ENCODE measurements at regions not wholly inside any gene's neighbourhood (a gene's known extent, or its start where the extent isn't known, plus 50 kb on each side); places are given as distances from the start of the nearest gene placed in this dataset.
"Not testable (repeated sequence)": the region's sequence is repeated elsewhere in the genome, so short reads cannot be mapped to it uniquely, and the experiment has no call there.

DNA sequence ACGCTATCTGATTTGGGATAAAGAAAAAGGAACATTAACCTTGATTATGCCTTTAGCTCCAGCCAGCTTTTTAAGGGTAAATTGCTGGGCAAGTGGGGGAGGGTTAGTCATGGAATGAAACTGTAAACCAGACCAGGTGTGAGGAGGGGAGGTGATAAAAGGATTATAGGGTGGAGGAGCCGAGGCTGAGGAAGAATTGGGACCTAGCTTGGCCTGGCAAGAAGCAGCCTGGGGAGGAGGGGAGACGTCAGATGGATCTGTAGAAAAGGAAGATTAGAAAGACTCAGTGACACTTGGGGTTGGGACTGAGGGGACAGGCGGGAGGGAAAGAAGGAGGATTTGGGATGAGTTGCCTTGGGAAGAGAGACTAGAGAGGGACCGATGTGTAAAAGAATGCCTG, 590.8 kb upstream of the MDGA2 start:
- DNase-seq (ENCODE audit: low spot score): not testable (repeated sequence)

DNA sequence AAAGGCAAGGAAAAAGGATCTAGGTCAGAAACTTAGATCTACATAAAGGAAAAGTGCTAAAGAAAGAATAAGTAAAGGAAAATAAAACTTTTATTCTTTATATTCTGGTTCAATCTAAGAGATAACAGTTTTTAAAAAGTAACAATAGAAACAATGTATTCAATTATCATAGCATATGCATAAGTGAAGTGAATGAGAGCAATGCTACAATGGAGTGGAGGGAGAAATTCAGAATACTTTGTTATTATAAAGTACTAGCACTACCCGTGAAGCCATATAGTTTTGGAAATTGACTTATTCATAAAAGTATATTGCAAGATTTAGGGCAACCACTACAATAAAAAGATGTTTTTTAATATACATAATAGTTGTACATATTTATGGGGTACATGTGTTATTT, 586.0 kb upstream of the MDGA2 start:
- DNase-seq (ENCODE audit: low spot score): no peak

DNA sequence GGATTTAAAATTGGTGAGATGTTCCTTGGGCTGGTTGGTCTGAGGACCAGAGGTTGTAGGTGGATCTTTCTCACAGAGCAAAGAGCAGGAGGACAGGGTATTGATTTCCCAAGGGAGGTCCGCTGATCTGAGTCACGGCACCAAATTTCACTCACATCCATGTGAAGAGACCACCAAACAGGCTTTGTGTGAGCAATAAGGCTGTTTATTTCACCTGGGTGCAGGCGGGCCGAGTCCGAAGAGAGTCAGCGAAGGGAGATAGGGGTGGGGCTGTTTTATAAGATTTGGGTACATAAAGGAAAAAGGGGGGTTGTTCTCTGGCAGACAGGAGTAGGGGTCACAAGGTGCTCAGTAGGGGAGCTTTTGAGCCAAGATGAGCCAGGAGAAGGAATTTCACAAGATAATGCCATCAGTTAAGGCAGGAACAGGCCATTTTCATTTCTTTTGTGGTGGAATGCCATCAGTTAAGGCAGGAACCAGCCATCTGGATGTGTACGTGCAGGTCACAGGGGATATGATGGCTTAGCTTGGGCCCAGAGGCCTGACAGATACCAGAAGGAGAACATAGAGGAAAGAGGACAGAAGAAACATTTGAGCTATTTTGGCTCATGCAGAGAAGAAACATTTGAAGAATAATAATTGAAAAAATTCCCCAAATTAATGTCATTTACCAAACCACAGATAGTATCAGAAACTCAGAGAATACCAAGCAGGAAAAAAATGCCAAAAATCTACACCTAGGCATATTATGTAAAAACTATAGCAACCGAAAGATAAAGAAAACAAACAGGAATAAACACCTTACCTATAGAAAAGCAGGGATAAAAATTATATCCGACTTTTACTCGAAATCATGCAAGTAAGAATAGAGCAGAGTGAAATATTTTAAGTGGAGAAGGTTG, 585.2 kb upstream of the MDGA2 start:
- not testable (repeated sequence) for DNase-seq (ENCODE audit: low spot score)

GRCh38 chr14:48259876-48260275, 584.5 kb upstream of the MDGA2 start:
- not testable (repeated sequence) for DNase-seq (ENCODE audit: low spot score)

GRCh38 chr14:48259232-48259631, 583.8 kb upstream of the MDGA2 start:
- DNase-seq (ENCODE audit: low spot score): not testable (repeated sequence)

DNA sequence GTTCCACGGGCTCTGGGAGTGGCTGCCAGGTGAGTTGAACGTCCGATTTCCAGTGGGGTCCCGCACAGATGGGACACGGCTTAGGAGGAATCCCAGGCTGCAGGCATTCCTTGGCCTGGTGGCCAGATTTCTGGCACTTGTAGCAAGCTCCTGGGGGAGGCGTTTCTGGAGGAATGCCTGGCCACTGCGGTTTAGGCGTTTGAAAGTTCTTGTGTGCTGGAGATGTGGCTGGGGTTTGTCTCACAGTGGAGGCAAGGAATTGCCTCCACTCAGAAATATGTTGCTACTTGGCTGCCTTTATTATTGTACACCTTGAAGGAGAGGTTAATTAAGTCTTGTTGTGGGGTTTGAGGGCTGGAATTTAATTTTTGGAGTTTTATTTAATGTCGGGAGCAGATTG, 583.3 kb upstream of the MDGA2 start:
- DNase-seq (ENCODE audit: low spot score): not testable (repeated sequence)

GRCh38 chr14:48253020-48253419, 577.6 kb upstream of the MDGA2 start:
- DNase-seq (ENCODE audit: low spot score): no peak

GRCh38 chr14:48251290-48251689, 575.9 kb upstream of the MDGA2 start:
- no peak for DNase-seq (ENCODE audit: low spot score)

DNA sequence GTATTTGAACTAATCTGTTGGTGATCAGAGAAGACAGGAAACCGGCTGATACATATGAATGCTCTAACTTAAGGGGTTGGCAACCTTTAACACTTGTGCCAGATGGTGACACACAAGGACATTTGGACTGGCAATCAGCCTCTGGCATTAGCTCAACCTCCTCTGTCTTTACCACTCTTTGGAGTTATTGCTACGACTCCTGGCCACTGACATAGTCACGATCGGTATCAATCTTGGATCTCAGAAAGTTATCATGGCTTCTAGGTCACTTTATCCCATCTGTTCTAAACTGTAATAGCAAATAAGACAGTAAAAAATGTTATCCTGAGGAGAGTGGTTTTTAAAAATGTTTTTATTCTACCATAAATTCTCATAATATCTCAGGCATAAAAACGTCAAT, 575.2 kb upstream of the MDGA2 start:
- DNase-seq (ENCODE audit: low spot score): no peak

GRCh38 chr14:48247977-48248376, 572.6 kb upstream of the MDGA2 start:
- DNase-seq (ENCODE audit: low spot score): no peak

GRCh38 chr14:48243900-48244299, 568.5 kb upstream of the MDGA2 start:
- no peak for DNase-seq (ENCODE audit: low spot score)

GRCh38 chr14:48229091-48229490, 553.7 kb upstream of the MDGA2 start:
- peak; percentile 3 for DNase-seq (ENCODE audit: low spot score)

DNA sequence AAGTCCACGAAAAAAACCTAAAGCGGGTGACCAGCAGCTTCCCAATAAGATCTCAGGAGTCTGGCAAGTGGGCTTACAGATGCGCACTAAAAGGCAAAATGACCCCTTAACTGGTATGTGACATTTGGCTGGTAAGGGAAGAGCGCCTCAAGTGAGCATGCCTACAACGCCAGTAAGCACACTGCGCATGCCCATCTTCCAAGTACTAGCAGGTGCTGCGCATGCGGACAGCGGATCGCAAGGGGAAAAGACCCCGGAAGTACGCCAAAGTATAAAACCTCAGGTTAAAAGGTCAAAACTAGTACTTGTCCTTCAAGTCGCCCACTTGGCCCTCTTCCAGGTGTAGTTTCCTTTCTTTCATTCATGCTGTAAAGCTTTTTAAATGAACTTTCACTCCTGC, 518.5 kb upstream of the MDGA2 start:
- DNase-seq (ENCODE audit: low spot score): no peak

DNA sequence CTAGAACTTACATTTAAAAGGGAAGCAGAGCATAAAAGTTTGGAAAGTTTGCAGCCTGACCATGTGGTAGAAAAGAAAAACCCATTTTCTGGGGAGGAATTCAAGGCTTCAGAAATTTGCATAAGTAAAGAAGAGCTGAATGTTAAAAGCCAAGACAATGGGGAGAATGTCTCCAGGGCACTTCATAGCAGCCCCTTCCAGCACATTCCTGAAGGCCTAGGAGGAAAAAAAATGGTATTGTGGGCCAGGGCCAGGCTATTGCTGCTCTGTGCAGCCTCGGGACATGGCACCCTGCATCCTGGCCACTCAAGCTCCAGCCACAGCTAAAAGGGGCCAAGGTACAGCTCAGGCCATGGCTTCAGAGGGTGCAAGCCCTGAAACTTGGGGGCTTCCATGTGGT, 474.2 kb upstream of the MDGA2 start:
- DNase-seq (ENCODE audit: low spot score): not testable (repeated sequence)

GRCh38 chr14:48140804-48141203, 465.4 kb upstream of the MDGA2 start:
- DNase-seq (ENCODE audit: low spot score): no peak

- DNase-seq (ENCODE audit: low spot score): no peak
Observed at GRCh38 chr14:48129472-48129871, 454.1 kb upstream of the MDGA2 start.

DNA sequence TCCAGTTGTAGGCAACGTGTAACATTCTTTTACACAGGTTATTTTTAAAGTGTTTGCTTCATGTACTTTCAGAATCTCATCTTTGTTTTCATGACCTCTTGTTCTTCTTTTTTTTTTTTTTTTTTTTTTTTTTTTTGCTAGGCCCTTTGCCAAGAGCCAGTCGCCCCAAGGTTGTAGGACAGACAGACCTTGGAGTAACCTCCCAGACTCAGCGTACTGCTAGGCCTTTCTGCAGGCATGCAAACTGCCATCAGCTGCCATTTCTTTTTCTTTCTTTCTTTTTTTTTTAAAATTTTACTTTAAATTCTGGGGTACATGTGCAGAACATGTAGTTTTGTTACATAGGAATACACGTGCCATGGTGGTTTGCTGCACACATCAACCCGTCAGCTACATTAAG, 452.3 kb upstream of the MDGA2 start:
- DNase-seq (ENCODE audit: low spot score): no peak

GRCh38 chr14:48125654-48126053, 450.2 kb upstream of the MDGA2 start:
- DNase-seq (ENCODE audit: low spot score): no peak

GRCh38 chr14:48113713-48114112, 438.3 kb upstream of the MDGA2 start:
- no peak for DNase-seq (ENCODE audit: low spot score)

DNA sequence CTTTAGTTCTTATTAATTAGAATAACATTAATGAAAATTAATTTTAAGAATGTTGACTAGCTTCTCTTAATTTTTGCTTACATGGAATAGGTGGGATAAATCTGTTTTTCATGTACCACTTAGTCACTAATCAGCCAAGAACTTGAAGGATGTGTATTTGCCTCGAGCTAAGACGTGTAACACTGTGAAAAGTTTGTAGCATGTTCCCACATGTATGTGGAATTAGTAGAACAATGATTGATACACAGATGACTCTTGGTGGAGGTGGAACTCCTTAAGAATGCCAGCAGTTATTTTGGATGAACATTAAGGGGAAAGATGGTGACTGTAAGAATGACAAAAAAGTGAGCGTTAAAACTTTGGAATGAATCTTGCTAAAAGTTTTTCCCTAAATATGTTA, 435.7 kb upstream of the MDGA2 start:
- DNase-seq (ENCODE audit: low spot score): no peak

- no peak for DNase-seq (ENCODE audit: low spot score)
Observed at GRCh38 chr14:48107646-48108045, 432.2 kb upstream of the MDGA2 start.

GRCh38 chr14:48096897-48097296, 421.5 kb upstream of the MDGA2 start:
- DNase-seq (ENCODE audit: low spot score): no peak

DNA sequence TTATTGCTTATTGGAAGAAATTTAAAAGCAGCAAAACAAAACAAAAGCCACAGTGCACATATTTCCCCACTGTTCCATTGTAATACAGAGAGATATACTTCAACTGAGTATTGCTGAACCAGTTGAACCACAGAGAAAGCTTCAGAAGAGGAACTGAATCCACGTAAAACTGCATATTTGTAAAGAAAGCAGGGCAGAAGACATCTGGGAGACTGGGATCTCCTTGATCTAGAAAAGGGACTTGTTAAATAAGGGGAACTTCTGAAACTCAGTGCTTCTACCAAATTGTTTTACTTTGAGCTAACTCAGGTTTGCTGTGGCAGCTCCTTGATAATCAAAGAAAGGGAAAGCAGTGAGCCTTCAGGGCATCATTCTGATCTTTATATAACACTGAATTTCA, 411.1 kb upstream of the MDGA2 start:
- no peak for DNase-seq (ENCODE audit: low spot score)

GRCh38 chr14:48075487-48075886, 400.1 kb upstream of the MDGA2 start:
- no peak for DNase-seq (ENCODE audit: low spot score)
